ENCODE measurements at regions not wholly inside any gene's neighbourhood (a gene's known extent, or its start where the extent isn't known, plus 50 kb on each side); places are given as distances from the start of the nearest gene placed in this dataset.

GRCh38 chr10:105351187-105351586 is 710.1 kb downstream of the SORCS3 start:
- TF ChIP-seq CTCF (IDR thresholded peaks at IDR 0.05) (no peak), POLR2A (IDR thresholded peaks at IDR 0.05) (no peak)

Measured in uterus (tissue), 2 donors.